Right cardiac atrium (tissue), 5 donors: ENCODE measurements at regions not wholly inside any gene's neighbourhood (a gene's known extent, or its start where the extent isn't known, plus 50 kb on each side); places are given as distances from the start of the nearest gene placed in this dataset.
A peak's percentile ranks its signal among the peaks of the same experiment; 100 is the strongest.

ENCODE experiments used
- ATAC-seq, 2 donors: fragments of 200-7000 bp; cut with Tn5 transposase; one replicate each; pipeline versions ENCODE4 v1.8.0 to v1.9.1; 2020; ENCODE audit warnings: moderate library complexity in 2 of 2, mild to moderate bottlenecking in 1 of 2
- DNase-seq, 3 donors: peaks; one replicate each; pipeline ENCODE4 v3.0.0-alpha.2; 2020
- H3K27ac ChIP-seq: one replicate; pipeline ENCODE4 v1.5.1; 2013; ENCODE audit warnings: mild to moderate bottlenecking, low read length, control low read depth, moderate library complexity
- H3K27me3 ChIP-seq: one replicate; pipeline ENCODE4 v1.6.1; 2013; ENCODE audit not compliant: control insufficient read depth, insufficient read depth
- H3K4me1 ChIP-seq: one replicate; pipeline ENCODE4 v1.6.1; 2013; ENCODE audit warnings: low read length; ENCODE audit not compliant: control insufficient read depth, insufficient read depth
- H3K4me3 ChIP-seq: one replicate; pipeline ENCODE4 v1.5.1; 2013; ENCODE audit warnings: low read length, control low read depth
- H3K9me3 ChIP-seq: one replicate; pipeline ENCODE4 v1.6.1; 2013; ENCODE audit warnings: low read length; ENCODE audit not compliant: control insufficient read depth
- WGBS: extraction: QIAGEN DNeasy Blood & Tissue Kit; methylation state at CpG from one replicate; pipeline ENCODE4 v1.1.7; 2013; 5-methylcytosine and 5-hydroxymethylcytosine counted together
- intact Hi-C, 4 donors: fragments of 100-400 bp; cut with DNase I; formaldehyde crosslinking; loops; one replicate each; pipeline versions ENCODE4 v1.11.0 to v1.14.0; 2022 to 2023
- donor health status: healthy with polysubstance abuse.
- donor health status: DM: no; HTN: yes; CAD: no.
- donor health status: DM: no; HTN: no; CAD: no.
- donor health status: DM: no; HTN: yes; CAD: no; lungs with severe emphysema.
- donor health status: DM: yes; HTN: yes; CAD: no.

DNA sequence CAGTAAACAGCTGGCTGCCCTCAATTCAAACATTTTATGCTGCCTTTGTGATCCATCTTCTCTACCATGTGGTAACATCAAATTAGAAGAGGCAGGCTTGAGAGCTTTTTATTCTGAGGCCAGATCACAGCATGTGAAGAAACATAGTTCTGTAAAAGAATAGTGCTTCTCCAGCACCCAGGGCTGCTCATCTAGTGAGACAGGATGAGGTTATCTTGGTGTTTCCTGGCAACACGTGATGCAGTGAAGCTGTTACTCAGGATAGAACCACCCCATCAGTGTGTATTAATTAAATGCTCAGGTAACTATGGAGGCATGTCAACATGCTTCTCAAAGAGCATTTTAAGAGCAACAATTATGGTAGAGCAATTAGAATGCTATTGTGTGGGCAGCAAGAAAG, 400.5 kb upstream of the ACO1 start:
- H3K27me3 ChIP-seq, result no peaks in the 10 kb centered on the region
- H3K27ac ChIP-seq, result no peak overlapping the region
- no peak for DNase-seq
- no peak overlapping the region for H3K4me3 ChIP-seq
- no peaks in the 10 kb centered on the region for H3K9me3 ChIP-seq
- 19% methylated on average over 1 of the region's 1 CpG for WGBS
- ATAC-seq, result no peak
- no peaks in the 10 kb centered on the region for H3K4me1 ChIP-seq
- intact Hi-C loops, result no loop called here

DNA sequence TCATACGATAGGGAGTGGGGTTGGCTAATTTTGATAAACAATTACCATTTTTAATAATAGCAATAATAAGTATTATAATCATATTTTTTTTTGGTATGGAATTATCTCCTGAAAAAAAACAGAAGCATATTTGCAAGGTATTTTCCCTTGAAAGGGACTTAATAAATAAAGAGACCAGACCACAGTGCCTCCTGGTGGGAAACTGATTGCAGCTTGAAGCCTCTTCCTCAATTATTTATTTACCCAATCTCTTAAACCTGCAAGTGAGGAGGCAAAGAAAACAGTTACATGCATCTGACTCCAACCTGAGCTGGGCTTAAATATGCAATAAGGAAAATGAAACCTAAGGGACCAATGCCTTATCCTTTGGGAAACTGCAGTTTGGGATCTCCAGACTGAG, 388.1 kb upstream of the ACO1 start:
- H3K27ac ChIP-seq, result no peak overlapping the region
- no peaks in the 10 kb centered on the region for H3K27me3 ChIP-seq
- intact Hi-C loops, result no loop called here
- DNase-seq, result no peak
- no peaks in the 10 kb centered on the region for H3K4me1 ChIP-seq
- no peaks in the 10 kb centered on the region for H3K9me3 ChIP-seq
- ATAC-seq, result no peak
- 47% methylated on average over 1 of the region's 1 CpG for WGBS
- no peak overlapping the region for H3K4me3 ChIP-seq

- H3K4me3 ChIP-seq, result no peak overlapping the region
- no peak for DNase-seq
- H3K9me3 ChIP-seq, result no peaks in the 10 kb centered on the region
- no peaks in the 10 kb centered on the region for H3K27me3 ChIP-seq
- intact Hi-C loops, result no loop called here
- no peak overlapping the region for H3K27ac ChIP-seq
- no peaks in the 10 kb centered on the region for H3K4me1 ChIP-seq
- ATAC-seq, result peak in 1 of 2 donors; percentile 29
- WGBS, result 44% methylated on average over 7 of the region's 7 CpGs
These were observed 379.9 kb upstream of the ACO1 start for GRCh38 chr9:32004431-32005076.

GRCh38 chr9:32010322-32010721, 374.1 kb upstream of the ACO1 start:
- Histone ChIP-seq H3K4me3 (no peak overlapping the region), H3K4me1 (no peaks in the 10 kb centered on the region), H3K9me3 (no peaks in the 10 kb centered on the region), H3K27ac (no peak overlapping the region), H3K27me3 (no peaks in the 10 kb centered on the region)
- ATAC-seq (peak in 1 of 2 donors; percentile 31), DNase-seq (no peak)
- intact Hi-C loops, result no loop called here
- WGBS, result 86% methylated on average over 8 of the region's 8 CpGs

- 65% methylated on average over 2 of the region's 2 CpGs for WGBS
- no peak overlapping the region for H3K27ac ChIP-seq
- H3K4me3 ChIP-seq, result no peak overlapping the region
- no peak for DNase-seq
- H3K4me1 ChIP-seq, result no peaks in the 10 kb centered on the region
- no peaks in the 10 kb centered on the region for H3K27me3 ChIP-seq
- intact Hi-C loops, result no loop called here
- H3K9me3 ChIP-seq, result no peaks in the 10 kb centered on the region
- ATAC-seq, result no peak
These were observed 373.4 kb upstream of the ACO1 start for GRCh38 chr9:32011049-32011448.

DNA sequence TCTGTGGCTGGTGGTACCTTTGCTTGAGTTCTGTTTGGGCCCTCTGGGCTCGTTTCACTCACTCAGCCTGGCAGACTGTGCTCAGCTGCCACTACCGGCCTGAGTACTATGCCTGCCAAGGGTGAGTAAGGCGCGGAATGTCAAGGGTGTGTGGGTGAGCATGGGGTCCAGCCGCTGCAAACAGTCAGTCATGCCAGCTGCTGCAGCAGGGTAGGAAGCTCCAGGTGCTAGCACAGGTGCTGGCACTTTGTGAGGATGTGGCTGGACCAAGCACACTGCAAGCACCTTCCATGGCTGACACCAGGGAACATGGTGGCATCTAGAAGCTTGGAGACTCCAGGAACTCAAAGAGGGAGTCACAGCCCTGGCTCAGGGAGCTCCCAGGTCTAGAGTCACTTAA, 368.6 kb upstream of the ACO1 start:
- H3K27ac ChIP-seq, result no peak overlapping the region
- H3K4me1 ChIP-seq, result no peaks in the 10 kb centered on the region
- H3K4me3 ChIP-seq, result no peak overlapping the region
- intact Hi-C loops, result no loop called here
- ATAC-seq (no peak), DNase-seq (no peak)
- 83% methylated on average over 5 of the region's 5 CpGs for WGBS
- H3K9me3 ChIP-seq, result no peaks in the 10 kb centered on the region
- H3K27me3 ChIP-seq, result no peaks in the 10 kb centered on the region

- ATAC-seq (no peak), DNase-seq (no peak)
- no peak overlapping the region for H3K4me3 ChIP-seq
- H3K4me1 ChIP-seq, result no peaks in the 10 kb centered on the region
- H3K27ac ChIP-seq, result no peak overlapping the region
- WGBS, result 79% methylated on average over 3 of the region's 3 CpGs
- intact Hi-C loops, result no loop called here
- no peaks in the 10 kb centered on the region for H3K9me3 ChIP-seq
- no peaks in the 10 kb centered on the region for H3K27me3 ChIP-seq
These were observed 338.9 kb upstream of the ACO1 start for GRCh38 chr9:32045513-32045912.

- no peak for DNase-seq
- no peak for ATAC-seq
- 85% methylated on average over 1 of the region's 1 CpG for WGBS
These were observed 317.2 kb upstream of the ACO1 start for GRCh38 chr9:32067261-32067660.

DNA sequence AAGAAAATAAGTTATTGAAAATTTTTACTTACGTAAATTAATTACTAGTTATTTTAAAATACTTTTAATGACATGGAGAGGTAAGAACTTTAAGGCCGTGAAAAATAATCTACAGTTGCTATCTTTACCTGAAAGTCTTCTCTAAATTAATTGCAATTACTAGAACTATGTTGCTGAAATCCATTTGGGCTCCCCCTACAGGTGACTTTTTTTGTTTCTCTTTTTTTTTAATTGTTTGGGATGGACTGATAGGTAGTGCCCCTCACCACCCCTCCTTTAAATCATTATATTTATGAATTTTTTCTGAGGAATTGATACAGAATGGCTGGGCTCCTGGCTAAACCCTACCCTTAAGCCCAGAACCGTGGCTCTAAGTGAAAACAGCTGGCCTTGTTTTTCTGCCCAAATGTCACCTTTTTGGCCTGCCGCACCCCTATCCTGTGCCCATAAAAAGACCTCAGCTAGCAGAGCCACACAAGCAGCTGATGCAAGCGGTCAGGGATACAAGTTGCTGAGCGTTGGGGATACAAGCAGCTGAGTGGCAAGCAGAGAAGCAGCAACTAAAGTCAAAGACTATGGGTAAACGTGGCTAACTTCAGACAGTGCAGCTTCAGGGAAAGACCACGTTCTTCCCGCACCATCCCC, 315.2 kb upstream of the ACO1 start:
- intact Hi-C loops, result no loop called here
- no peaks in the 10 kb centered on the region for H3K4me1 ChIP-seq
- 58% methylated on average over 9 of the region's 9 CpGs for WGBS
- no peak overlapping the region for H3K4me3 ChIP-seq
- H3K27me3 ChIP-seq, result no peaks in the 10 kb centered on the region
- H3K27ac ChIP-seq, result no peak overlapping the region
- no peaks in the 10 kb centered on the region for H3K9me3 ChIP-seq
- ATAC-seq, result no peak
- DNase-seq, result no peak

More at GRCh38 chr9:32067261-32067660, 317.2 kb upstream of the ACO1 start:
- H3K4me3 ChIP-seq, result no peak overlapping the region
- H3K27me3 ChIP-seq, result no peaks in the 10 kb centered on the region
- intact Hi-C loops, result no loop called here
- no peaks in the 10 kb centered on the region for H3K4me1 ChIP-seq
- H3K9me3 ChIP-seq, result no peaks in the 10 kb centered on the region
- H3K27ac ChIP-seq, result no peak overlapping the region

- Histone ChIP-seq H3K4me1 (no peaks in the 10 kb centered on the region), H3K27me3 (no peaks in the 10 kb centered on the region), H3K27ac (no peak overlapping the region), H3K4me3 (no peak overlapping the region), H3K9me3 (no peaks in the 10 kb centered on the region)
- 91% methylated on average over 5 of the region's 5 CpGs for WGBS
- no peak for ATAC-seq
- DNase-seq, result peak in 1 of 3 donors; percentile 34
- intact Hi-C loops, result no loop called here
These were observed 314.5 kb upstream of the ACO1 start for GRCh38 chr9:32069969-32070368.

DNA sequence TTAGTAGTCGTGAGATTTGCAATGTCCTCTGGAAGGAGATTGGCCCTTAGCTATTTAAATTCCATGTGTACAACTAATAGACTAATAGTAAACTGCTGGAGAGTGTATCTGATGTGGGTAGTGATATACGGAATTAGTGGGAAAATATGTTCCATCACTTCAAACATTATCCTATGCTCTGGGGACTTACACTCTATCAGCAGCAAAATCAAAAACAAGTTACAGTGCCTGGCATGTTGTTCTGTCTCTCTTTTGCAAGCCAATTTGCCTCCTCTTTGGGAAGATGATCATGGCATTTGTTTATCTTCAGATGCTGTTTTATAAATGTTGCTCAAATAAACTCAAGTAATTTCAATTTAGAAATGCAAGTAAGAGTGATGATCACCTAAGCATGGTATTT, 311.9 kb upstream of the ACO1 start:
- no peak overlapping the region for H3K4me3 ChIP-seq
- intact Hi-C loops, result no loop called here
- no peaks in the 10 kb centered on the region for H3K9me3 ChIP-seq
- WGBS, result 70% methylated on average over 2 of the region's 2 CpGs
- H3K27me3 ChIP-seq, result no peaks in the 10 kb centered on the region
- no peaks in the 10 kb centered on the region for H3K4me1 ChIP-seq
- DNase-seq, result no peak
- ATAC-seq, result no peak
- H3K27ac ChIP-seq, result no peak overlapping the region

DNA sequence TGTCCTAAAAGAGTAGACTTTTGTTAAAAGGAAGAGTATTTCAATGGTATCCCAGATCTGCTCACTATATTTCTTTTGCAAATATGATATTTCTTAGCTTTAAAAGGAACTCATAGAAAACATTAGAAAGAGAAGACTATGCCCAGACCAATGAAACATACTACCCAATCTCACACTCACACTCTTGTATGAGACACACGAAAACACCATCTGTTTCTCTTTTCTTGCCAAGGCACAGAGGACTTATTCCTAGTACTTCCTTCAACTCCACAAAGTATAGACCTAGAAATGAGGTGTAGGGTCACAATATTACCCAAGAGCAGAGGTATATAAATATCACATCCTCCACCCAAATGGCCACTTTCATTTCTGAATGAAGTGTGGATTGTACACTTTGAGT, 292.4 kb upstream of the ACO1 start:
- no peaks in the 10 kb centered on the region for H3K27me3 ChIP-seq
- DNase-seq (no peak), ATAC-seq (no peak)
- intact Hi-C loops, result no loop called here
- H3K27ac ChIP-seq, result no peak overlapping the region
- 57% methylated on average over 1 of the region's 1 CpG for WGBS
- H3K4me1 ChIP-seq, result no peaks in the 10 kb centered on the region
- no peaks in the 10 kb centered on the region for H3K9me3 ChIP-seq
- no peak overlapping the region for H3K4me3 ChIP-seq
